A549 (cell line): ENCODE measurements at regions not wholly inside any gene's neighbourhood (a gene's known extent, or its start where the extent isn't known, plus 50 kb on each side); places are given as distances from the start of the nearest gene placed in this dataset.

Experiments
- CEBPB ChIP-seq, 2 experiments: fragments of >200 bp in 1 of 2; sonication (Bioruptor Twin) in 1 of 2; formaldehyde crosslinking in 1 of 2; IDR thresholded peaks; 2 replicates each; pipeline ENCODE4 v1.6.1; 2012 to 2016
- EHF ChIP-seq: fragments of 250-450 bp; sonication (Bioruptor Pico); IDR thresholded peaks from 2 replicates; pipeline ENCODE4 v1.5.0; 2020; ENCODE audit warnings: mild to moderate bottlenecking
- EP300 ChIP-seq, 2 experiments: fragments of >200 bp; sonication (Bioruptor Twin); formaldehyde crosslinking; IDR thresholded peaks; 2 replicates in 1 of 2; 3 replicates in 1 of 2; pipeline ENCODE4 v1.6.1; 2016 to 2017
- HDAC2 ChIP-seq: fragments of 200-600 bp; sonication (generic); IDR thresholded peaks from 2 replicates; pipeline ENCODE4 v1.6.1; 2016
- MAZ ChIP-seq: fragments of 150-350 bp; IDR thresholded peaks from 2 replicates; pipeline ENCODE4 v1.6.1; 2014; ENCODE audit warnings: antibody characterized with exemption, low read depth, low read length, borderline replicate concordance
- MYC ChIP-seq: IDR thresholded peaks from 2 replicates; pipeline ENCODE4 v1.6.1; 2012; ENCODE audit warnings: mild to moderate bottlenecking, inconsistent platforms, low read length, improper control_type of control experiment, borderline replicate concordance
- POLR2A ChIP-seq: IDR thresholded peaks from 2 replicates; pipeline ENCODE4 v1.6.1; 2012; ENCODE audit warnings: mild to moderate bottlenecking, low read length
- RARB ChIP-seq: fragments of 250-450 bp; sonication (Bioruptor Pico); IDR thresholded peaks from 2 replicates; pipeline ENCODE4 v1.8.0; 2021; ENCODE audit warnings: mild to moderate bottlenecking, moderate library complexity
- RFX5 ChIP-seq: fragments of 450-650 bp; IDR thresholded peaks from 2 replicates; pipeline ENCODE4 v1.7.1; 2014; ENCODE audit warnings: antibody characterized with exemption, mild to moderate bottlenecking, moderate library complexity
- SMC3 ChIP-seq: fragments of >200 bp; sonication (Bioruptor Twin); formaldehyde crosslinking; IDR thresholded peaks from 3 replicates; pipeline ENCODE4 v1.6.1; 2018; ENCODE audit warnings: inconsistent platforms
- TF ChIP-seq, protein P1 (sequence below): fragments of >200 bp; sonication (Bioruptor Twin); formaldehyde crosslinking; IDR thresholded peaks from 3 replicates; pipeline ENCODE4 v1.5.1; 2016
- TF ChIP-seq, protein P2 (sequence below): fragments of 200-600 bp; sonication (generic); IDR thresholded peaks from 2 replicates; pipeline ENCODE4 v1.6.1; 2016; ENCODE audit warnings: antibody characterized with exemption, mild to moderate bottlenecking, moderate library complexity
- TF ChIP-seq, protein P3 (sequence below): fragments of 450-650 bp; IDR thresholded peaks from 2 replicates; pipeline ENCODE4 v1.6.1; 2014; ENCODE audit warnings: antibody characterized with exemption
- TF ChIP-seq, protein P4 (sequence below): fragments of 250-450 bp; sonication (Bioruptor Pico); IDR thresholded peaks from 2 replicates; pipeline ENCODE4 v1.5.0; 2021; ENCODE audit warnings: mild to moderate bottlenecking, moderate library complexity, borderline replicate concordance

DNA sequence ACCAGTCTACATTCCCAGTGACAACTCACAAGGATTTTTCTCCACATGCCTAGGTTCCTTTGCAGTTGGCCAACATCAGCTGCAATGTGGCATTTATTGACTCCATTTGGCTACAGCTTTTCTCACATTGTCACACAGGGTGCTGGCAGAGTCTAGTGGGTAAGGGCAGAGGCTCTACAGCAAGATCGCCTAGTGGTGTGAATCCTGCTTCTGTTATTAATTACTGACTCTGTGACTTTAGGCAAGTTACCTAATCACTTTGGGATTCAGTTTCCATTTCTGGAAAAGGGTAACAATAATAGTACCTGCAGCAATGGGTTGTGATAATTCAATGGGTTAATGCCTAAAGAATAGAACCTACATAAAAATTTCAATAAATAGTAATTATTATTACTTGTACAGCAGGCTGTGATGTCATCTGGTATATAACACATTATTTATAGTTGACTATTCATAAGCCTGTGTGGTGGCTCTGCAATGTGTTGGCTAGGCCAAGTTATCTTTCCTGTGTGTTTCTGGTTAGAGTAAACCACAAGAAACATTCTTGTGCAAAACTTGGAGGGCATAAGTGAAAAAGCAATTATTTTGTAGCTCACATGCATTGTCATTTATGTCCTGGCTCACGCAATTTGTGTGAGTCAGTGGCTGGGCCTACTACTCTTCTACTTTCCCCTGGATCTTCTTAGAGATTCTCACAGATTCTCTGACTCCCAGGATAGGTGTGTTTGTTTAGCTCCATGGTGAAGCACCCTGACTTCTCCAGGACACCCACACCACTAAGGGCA lies 59.5 kb downstream of the PTGS2 start:
- TF ChIP-seq, protein P1, sequence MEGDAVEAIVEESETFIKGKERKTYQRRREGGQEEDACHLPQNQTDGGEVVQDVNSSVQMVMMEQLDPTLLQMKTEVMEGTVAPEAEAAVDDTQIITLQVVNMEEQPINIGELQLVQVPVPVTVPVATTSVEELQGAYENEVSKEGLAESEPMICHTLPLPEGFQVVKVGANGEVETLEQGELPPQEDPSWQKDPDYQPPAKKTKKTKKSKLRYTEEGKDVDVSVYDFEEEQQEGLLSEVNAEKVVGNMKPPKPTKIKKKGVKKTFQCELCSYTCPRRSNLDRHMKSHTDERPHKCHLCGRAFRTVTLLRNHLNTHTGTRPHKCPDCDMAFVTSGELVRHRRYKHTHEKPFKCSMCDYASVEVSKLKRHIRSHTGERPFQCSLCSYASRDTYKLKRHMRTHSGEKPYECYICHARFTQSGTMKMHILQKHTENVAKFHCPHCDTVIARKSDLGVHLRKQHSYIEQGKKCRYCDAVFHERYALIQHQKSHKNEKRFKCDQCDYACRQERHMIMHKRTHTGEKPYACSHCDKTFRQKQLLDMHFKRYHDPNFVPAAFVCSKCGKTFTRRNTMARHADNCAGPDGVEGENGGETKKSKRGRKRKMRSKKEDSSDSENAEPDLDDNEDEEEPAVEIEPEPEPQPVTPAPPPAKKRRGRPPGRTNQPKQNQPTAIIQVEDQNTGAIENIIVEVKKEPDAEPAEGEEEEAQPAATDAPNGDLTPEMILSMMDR = no peak
- TF ChIP-seq CEBPB (IDR thresholded peaks at IDR 0.05) (no peak), EHF (CRISPR knock-in tag) (no peak), SMC3 (no peak), EP300 (IDR thresholded peaks at IDR 0.05) (no peak), POLR2A (no peak), HDAC2 (no peak), MAZ (no peak), RARB (no peak), RFX5 (no peak), MYC (no peak)
- TF ChIP-seq, protein P2, sequence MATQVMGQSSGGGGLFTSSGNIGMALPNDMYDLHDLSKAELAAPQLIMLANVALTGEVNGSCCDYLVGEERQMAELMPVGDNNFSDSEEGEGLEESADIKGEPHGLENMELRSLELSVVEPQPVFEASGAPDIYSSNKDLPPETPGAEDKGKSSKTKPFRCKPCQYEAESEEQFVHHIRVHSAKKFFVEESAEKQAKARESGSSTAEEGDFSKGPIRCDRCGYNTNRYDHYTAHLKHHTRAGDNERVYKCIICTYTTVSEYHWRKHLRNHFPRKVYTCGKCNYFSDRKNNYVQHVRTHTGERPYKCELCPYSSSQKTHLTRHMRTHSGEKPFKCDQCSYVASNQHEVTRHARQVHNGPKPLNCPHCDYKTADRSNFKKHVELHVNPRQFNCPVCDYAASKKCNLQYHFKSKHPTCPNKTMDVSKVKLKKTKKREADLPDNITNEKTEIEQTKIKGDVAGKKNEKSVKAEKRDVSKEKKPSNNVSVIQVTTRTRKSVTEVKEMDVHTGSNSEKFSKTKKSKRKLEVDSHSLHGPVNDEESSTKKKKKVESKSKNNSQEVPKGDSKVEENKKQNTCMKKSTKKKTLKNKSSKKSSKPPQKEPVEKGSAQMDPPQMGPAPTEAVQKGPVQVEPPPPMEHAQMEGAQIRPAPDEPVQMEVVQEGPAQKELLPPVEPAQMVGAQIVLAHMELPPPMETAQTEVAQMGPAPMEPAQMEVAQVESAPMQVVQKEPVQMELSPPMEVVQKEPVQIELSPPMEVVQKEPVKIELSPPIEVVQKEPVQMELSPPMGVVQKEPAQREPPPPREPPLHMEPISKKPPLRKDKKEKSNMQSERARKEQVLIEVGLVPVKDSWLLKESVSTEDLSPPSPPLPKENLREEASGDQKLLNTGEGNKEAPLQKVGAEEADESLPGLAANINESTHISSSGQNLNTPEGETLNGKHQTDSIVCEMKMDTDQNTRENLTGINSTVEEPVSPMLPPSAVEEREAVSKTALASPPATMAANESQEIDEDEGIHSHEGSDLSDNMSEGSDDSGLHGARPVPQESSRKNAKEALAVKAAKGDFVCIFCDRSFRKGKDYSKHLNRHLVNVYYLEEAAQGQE = no peak
- TF ChIP-seq, protein P3, sequence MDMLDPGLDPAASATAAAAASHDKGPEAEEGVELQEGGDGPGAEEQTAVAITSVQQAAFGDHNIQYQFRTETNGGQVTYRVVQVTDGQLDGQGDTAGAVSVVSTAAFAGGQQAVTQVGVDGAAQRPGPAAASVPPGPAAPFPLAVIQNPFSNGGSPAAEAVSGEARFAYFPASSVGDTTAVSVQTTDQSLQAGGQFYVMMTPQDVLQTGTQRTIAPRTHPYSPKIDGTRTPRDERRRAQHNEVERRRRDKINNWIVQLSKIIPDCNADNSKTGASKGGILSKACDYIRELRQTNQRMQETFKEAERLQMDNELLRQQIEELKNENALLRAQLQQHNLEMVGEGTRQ = no peak
- TF ChIP-seq, protein P4, sequence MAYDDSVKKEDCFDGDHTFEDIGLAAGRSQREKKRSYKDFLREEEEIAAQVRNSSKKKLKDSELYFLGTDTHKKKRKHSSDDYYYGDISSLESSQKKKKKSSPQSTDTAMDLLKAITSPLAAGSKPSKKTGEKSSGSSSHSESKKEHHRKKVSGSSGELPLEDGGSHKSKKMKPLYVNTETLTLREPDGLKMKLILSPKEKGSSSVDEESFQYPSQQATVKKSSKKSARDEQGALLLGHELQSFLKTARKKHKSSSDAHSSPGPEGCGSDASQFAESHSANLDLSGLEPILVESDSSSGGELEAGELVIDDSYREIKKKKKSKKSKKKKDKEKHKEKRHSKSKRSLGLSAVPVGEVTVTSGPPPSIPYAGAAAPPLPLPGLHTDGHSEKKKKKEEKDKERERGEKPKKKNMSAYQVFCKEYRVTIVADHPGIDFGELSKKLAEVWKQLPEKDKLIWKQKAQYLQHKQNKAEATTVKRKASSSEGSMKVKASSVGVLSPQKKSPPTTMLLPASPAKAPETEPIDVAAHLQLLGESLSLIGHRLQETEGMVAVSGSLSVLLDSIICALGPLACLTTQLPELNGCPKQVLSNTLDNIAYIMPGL (CRISPR knock-in tag) = no peak
